ENCODE measurements at regions not wholly inside any gene's neighbourhood (a gene's known extent, or its start where the extent isn't known, plus 50 kb on each side); places are given as distances from the start of the nearest gene placed in this dataset.

- TF ChIP-seq POLR2A (IDR thresholded peaks at IDR 0.05) (no peak), POLR2AphosphoS5 (IDR thresholded peaks at IDR 0.05) (no peak)
Observed at GRCh38 chr2:125644257-125644656, 1011.7 kb upstream of the GYPC start.
